HEK293T (cell line): ENCODE measurements at regions not wholly inside any gene's neighbourhood (a gene's known extent, or its start where the extent isn't known, plus 50 kb on each side); places are given as distances from the start of the nearest gene placed in this dataset.

Experiments used
- BHLHE40 ChIP-seq: fragments of 450-650 bp; IDR thresholded peaks from 2 replicates; pipeline ENCODE4 v1.6.1; 2016; ENCODE audit warnings: mild to moderate bottlenecking, moderate library complexity, borderline replicate concordance
- ELF4 ChIP-seq: fragments of 450-650 bp; IDR thresholded peaks from 2 replicates; pipeline ENCODE4 v1.6.1; 2017; ENCODE audit warnings: antibody characterized with exemption
- FOXA1 ChIP-seq: fragments of 450-650 bp; IDR thresholded peaks from 2 replicates; pipeline ENCODE4 v1.6.1; 2016; ENCODE audit warnings: mild to moderate bottlenecking
- FOXK2 ChIP-seq: fragments of 450-650 bp; IDR thresholded peaks from 2 replicates; pipeline ENCODE4 v1.6.1; 2016; ENCODE audit warnings: mild to moderate bottlenecking
- FOXM1 ChIP-seq: fragments of 450-650 bp; IDR thresholded peaks from 2 replicates; pipeline ENCODE4 v1.6.1; 2017; ENCODE audit warnings: mild to moderate bottlenecking, borderline replicate concordance
- HDGF ChIP-seq: fragments of 450-650 bp; IDR thresholded peaks from 2 replicates; pipeline ENCODE4 v1.6.1; 2017; ENCODE audit warnings: antibody characterized with exemption, borderline replicate concordance
- L3MBTL2 ChIP-seq: fragments of 450-650 bp; conservative IDR thresholded peaks from 2 replicates; pipeline ENCODE4 v1.6.1; 2016; ENCODE audit warnings: mild to moderate bottlenecking
- LEF1 ChIP-seq: fragments of 450-650 bp; IDR thresholded peaks from 2 replicates; pipeline ENCODE4 v1.6.1; 2017; ENCODE audit warnings: mild to moderate bottlenecking, borderline replicate concordance
- NFRKB ChIP-seq: fragments of 450-650 bp; IDR thresholded peaks from 2 replicates; pipeline ENCODE4 v1.6.1; 2016; ENCODE audit warnings: mild to moderate bottlenecking, moderate library complexity
- SP1 ChIP-seq: fragments of 450-650 bp; IDR thresholded peaks from 2 replicates; pipeline ENCODE4 v1.6.1; 2017
- SUZ12 ChIP-seq: fragments of 450-650 bp; IDR thresholded peaks from 2 replicates; pipeline ENCODE4 v1.6.1; 2016; ENCODE audit warnings: mild to moderate bottlenecking
- ZNF384 ChIP-seq: fragments of 450-650 bp; IDR thresholded peaks from 2 replicates; pipeline ENCODE4 v1.6.1; 2016

DNA sequence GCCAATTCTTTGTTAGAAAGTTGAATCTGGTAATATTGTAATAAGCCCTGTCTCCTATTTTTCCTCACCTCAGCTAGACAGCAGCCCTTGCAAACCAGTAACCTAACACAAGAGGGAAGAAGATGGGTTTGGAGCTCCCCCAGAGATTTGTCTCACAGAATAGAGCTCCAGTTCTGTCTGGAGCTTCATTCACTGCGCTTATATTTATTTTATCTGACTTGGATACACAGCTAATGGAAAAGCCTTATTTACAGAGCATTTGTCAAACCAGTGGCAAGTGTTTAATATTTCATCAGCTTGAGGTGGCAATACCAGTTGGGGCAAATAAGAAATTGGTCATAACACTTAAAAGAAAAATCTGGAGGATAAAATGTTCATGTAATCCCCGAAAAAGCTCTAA is 1094.0 kb downstream of the FSCB start:
- TF ChIP-seq BHLHE40 (no peak), ELF4 (no peak), SP1 (no peak), FOXA1 (no peak), ZNF384 (no peak), L3MBTL2 (no peak), NFRKB (no peak), FOXK2 (no peak), SUZ12 (no peak), FOXM1 (no peak), HDGF (no peak), LEF1 (no peak)
